ENCODE measurements at regions not wholly inside any gene's neighbourhood (a gene's known extent, or its start where the extent isn't known, plus 50 kb on each side); places are given as distances from the start of the nearest gene placed in this dataset.

DNA sequence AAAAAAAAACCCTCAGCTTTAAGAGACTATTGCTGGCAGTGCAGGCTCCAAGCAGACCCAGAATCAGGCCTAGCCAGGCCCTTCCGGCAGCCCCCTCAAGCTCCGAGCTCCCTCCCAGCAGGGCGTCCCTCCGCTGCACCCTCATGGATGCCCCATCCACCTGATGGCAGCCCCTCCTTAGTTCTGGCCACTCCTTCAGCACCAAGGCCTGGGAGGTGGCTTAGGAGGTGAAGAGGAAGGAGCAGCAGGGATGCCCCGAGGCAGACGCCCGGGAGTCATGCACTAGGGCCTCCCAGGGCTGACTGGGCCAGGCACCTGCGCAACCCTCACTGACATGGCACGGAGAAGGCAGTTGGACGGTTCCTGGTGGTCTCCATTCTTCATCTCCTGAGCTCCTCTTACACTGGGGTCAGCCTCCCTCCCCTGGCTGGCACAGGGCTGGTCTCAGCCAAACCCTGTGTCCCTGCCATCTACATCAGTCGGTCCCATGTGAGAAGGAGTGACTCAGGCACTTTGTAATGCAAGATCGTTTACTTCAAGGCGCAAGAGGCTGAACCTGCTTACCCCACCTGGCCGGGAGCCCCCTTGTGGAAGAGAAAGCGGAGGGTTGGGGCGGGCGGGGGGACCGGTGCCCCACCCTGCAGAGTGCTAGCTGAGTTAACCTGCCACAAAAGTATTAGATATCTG is 53.5 kb upstream of the ID2 start:
- no peak for TF ChIP-seq CTCF (conservative IDR thresholded peaks at IDR 0.05)
- H3K27ac Mint-ChIP-seq = peak overlapping the region; percentile 48
- H3K9me3 Mint-ChIP-seq = no peaks in the 10 kb centered on the region
- H3K27me3 Mint-ChIP-seq = no peaks in the 10 kb centered on the region
- no peaks in the 10 kb centered on the region for H3K36me3 Mint-ChIP-seq
- DNase-seq (ENCODE audit: extremely low spot score, unreplicated experiment) = no peak
- peaks cover 31% of the 10 kb centered on the region for H3K4me1 Mint-ChIP-seq (ENCODE audit: unreplicated experiment)
- H3K4me3 Mint-ChIP-seq = no peak overlapping the region

DNA sequence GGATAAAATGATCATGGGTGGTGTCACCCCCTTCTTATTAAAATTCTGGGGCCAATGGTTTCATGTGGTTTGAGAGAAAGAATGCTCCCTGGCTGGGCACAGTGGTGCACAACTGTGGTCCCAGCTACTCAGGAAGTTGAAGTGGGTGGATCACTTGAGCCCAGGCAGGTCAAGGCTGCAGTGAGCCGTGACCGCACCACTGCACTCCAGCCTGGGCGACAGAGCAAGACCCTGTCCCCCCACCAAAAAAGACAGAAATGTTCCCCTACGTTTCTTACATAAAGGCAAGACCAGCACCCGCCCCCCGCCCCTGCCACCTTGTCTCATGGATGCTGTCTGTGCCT is 53.0 kb upstream of the ID2 start:
- Mint-ChIP-seq H3K27me3 (no peaks in the 10 kb centered on the region), H3K27ac (no peak overlapping the region), H3K36me3 (no peaks in the 10 kb centered on the region), H3K9me3 (no peaks in the 10 kb centered on the region), H3K4me1 (ENCODE audit: unreplicated experiment) (peaks cover 32% of the 10 kb centered on the region), H3K4me3 (no peak overlapping the region)
- no peak for TF ChIP-seq CTCF (conservative IDR thresholded peaks at IDR 0.05)
- DNase-seq (ENCODE audit: extremely low spot score, unreplicated experiment) = no peak

GRCh38 chr2:8629402-8629801 is 52.5 kb upstream of the ID2 start:
- Mint-ChIP-seq H3K4me1 (ENCODE audit: unreplicated experiment) (peaks cover 37% of the 10 kb centered on the region), H3K4me3 (no peak overlapping the region), H3K27ac (no peak overlapping the region), H3K27me3 (no peaks in the 10 kb centered on the region), H3K9me3 (no peaks in the 10 kb centered on the region), H3K36me3 (no peaks in the 10 kb centered on the region)
- TF ChIP-seq CTCF (conservative IDR thresholded peaks at IDR 0.05) = no peak
- DNase-seq (ENCODE audit: extremely low spot score, unreplicated experiment) = no peak

DNA sequence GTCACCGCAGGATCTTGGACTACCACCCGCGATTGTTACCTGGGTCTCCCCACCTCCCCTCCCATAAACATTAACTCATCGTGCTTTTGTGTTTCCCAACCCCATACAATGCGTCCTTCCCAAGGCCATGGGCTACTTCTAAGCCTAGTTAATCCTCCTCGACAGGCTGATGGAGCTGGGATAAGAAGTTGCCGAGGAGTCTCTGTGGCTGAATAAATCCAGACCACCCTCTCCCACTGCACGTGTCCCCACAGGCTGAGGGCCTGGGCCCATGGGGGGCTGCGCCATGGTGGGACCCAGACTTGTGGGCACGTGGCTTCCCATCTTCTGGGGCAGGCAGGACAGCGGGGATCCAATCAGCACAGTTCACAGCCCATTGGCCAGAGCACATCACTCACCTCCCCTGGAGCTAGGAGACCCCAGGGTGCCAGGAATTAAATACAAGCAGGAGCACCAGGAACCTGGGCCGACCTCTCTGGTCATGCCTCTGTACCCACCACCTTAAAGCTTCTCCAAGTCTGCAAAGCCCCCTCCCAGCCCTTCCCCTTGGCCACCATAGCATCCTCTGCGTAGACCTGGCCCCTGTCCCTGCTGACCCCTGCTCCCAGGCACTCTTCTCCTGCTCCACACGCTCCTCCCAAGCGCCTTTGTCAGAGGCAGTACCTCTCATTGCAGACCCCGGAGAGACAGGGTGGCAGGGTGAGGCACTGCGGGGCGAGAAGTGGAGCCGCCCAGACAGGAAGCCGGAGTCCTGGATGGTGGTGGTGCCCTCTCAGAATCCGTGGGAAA is 51.0 kb upstream of the ID2 start:
- H3K27ac Mint-ChIP-seq = no peak overlapping the region
- H3K4me1 Mint-ChIP-seq (ENCODE audit: unreplicated experiment) = peaks cover 41% of the 10 kb centered on the region
- TF ChIP-seq CTCF (conservative IDR thresholded peaks at IDR 0.05) = no peak
- H3K27me3 Mint-ChIP-seq = no peaks in the 10 kb centered on the region
- no peaks in the 10 kb centered on the region for H3K9me3 Mint-ChIP-seq
- no peak overlapping the region for H3K4me3 Mint-ChIP-seq
- DNase-seq (ENCODE audit: extremely low spot score, unreplicated experiment) = no peak
- H3K36me3 Mint-ChIP-seq = no peaks in the 10 kb centered on the region

DNA sequence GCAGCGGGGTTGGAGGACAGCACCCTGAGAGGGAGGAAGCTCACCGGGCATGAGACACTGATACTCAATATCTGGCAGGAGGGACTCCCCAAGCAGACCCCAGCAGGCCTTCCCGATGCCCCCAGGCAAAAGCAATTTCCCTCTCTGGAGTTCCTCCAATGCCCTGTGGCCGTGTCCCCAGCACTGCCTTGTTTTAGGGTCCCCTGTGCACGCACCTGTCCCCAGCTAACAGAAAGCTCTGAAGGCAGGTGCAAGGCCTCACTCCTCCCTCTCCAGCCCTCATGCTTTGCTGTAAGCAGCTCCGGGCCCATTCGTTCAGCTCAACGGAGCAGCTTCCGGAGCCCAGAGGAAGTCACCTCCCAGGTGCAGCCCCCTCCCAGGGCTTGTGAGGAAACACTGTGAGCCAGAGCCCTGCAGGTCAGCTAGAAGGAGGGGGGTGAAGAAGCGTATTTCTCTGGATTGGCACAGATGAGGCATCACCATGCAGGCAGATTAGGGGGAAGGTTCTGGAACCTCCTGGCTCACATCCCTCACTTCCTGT is 50.3 kb upstream of the ID2 start:
- Mint-ChIP-seq H3K27me3 (no peaks in the 10 kb centered on the region), H3K9me3 (no peaks in the 10 kb centered on the region), H3K4me3 (no peak overlapping the region), H3K27ac (no peak overlapping the region), H3K4me1 (ENCODE audit: unreplicated experiment) (peaks cover 43% of the 10 kb centered on the region), H3K36me3 (no peaks in the 10 kb centered on the region)
- TF ChIP-seq CTCF (conservative IDR thresholded peaks at IDR 0.05) = no peak
- no peak for DNase-seq (ENCODE audit: extremely low spot score, unreplicated experiment)

Data from type B pancreatic cell (in vitro differentiated cells).